Neural cell (in vitro differentiated cells): ENCODE measurements at regions not wholly inside any gene's neighbourhood (a gene's known extent, or its start where the extent isn't known, plus 50 kb on each side); places are given as distances from the start of the nearest gene placed in this dataset.

Source experiments
- H2AFZ ChIP-seq: fragments of 200-600, 300-800 bp; sonication (generic), shearing (Covaris generic); 2 replicates; pipeline ENCODE4 v1.6.0; 2014; ENCODE audit warnings: low read depth, mild to moderate bottlenecking, antibody characterized with exemption, low read length, moderate library complexity
- H3F3A ChIP-seq: fragments of 200-600 bp; shearing (Covaris generic); 2 replicates; pipeline ENCODE4 v1.6.1; 2016; ENCODE audit warnings: mild to moderate bottlenecking, moderate library complexity, mixed read lengths, antibody characterized with exemption, low read length; ENCODE audit not compliant: insufficient read depth, poor library complexity, severe bottlenecking
- H3K27ac ChIP-seq: fragments of 200-600, 300-800 bp; sonication (generic), shearing (Covaris generic); 2 replicates; pipeline ENCODE4 v1.5.1; 2014; ENCODE audit warnings: mild to moderate bottlenecking, low read length, moderate library complexity
- H3K27me3 ChIP-seq: fragments of 300-800, 200-600 bp; sonication (generic), shearing (Covaris generic); 2 replicates; pipeline ENCODE4 v1.6.0; 2014; ENCODE audit warnings: mild to moderate bottlenecking, low read depth, low read length, moderate library complexity; ENCODE audit not compliant: insufficient read depth
- H3K36me3 ChIP-seq: fragments of 300-800, 200-600 bp; sonication (generic), shearing (Covaris generic); 2 replicates; pipeline ENCODE4 v1.5.1; 2014; ENCODE audit warnings: mild to moderate bottlenecking, antibody characterized with exemption, low read length, moderate library complexity; ENCODE audit not compliant: insufficient read depth
- H3K4me2 ChIP-seq: fragments of 300-800, 200-600 bp; sonication (generic), shearing (Covaris generic); 2 replicates; pipeline ENCODE4 v1.6.0; 2014; ENCODE audit warnings: mild to moderate bottlenecking, low read length
- H3K4me3 ChIP-seq: fragments of 300-800, 200-600 bp; sonication (generic), shearing (Covaris generic); 2 replicates; pipeline ENCODE4 v1.5.1; 2014; ENCODE audit warnings: mild to moderate bottlenecking, low read length, moderate library complexity
- H3K79me2 ChIP-seq: fragments of 200-600 bp; shearing (Covaris generic); replicated peaks from 2 replicates; pipeline ENCODE4 v1.6.0; 2014; ENCODE audit warnings: mild to moderate bottlenecking, low read length, moderate library complexity; ENCODE audit not compliant: insufficient read depth
- H3K9ac ChIP-seq: fragments of 300-800, 200-600 bp; sonication (generic), shearing (Covaris generic); 2 replicates; pipeline ENCODE4 v1.6.1; 2016; ENCODE audit warnings: mild to moderate bottlenecking, low read length, mixed read lengths
- H3K9me2 ChIP-seq: fragments of 200-600 bp; shearing (Covaris generic); 2 replicates; pipeline ENCODE4 v1.6.1; 2016; ENCODE audit warnings: mild to moderate bottlenecking, low read length, mixed read lengths; ENCODE audit not compliant: insufficient read depth
- H3K9me3 ChIP-seq: fragments of 200-600, 300-800 bp; sonication (generic), shearing (Covaris generic); 2 replicates; pipeline ENCODE4 v1.6.1; 2016; ENCODE audit warnings: mild to moderate bottlenecking, mixed run types, low read length, moderate library complexity, mixed read lengths
- H4K20me1 ChIP-seq: fragments of 200-600 bp; shearing (Covaris generic); 2 replicates; pipeline ENCODE4 v1.6.1; 2016; ENCODE audit warnings: mild to moderate bottlenecking, mixed run types; ENCODE audit not compliant: insufficient read depth
- CTCF ChIP-seq: fragments of 450-650 bp; IDR thresholded peaks from 2 replicates; pipeline ENCODE4 v1.5.1; 2014; ENCODE audit warnings: antibody characterized with exemption, mild to moderate bottlenecking, moderate library complexity; ENCODE audit not compliant: poor library complexity, severe bottlenecking
- EP300 ChIP-seq: fragments of 450-650 bp; conservative IDR thresholded peaks from 2 replicates; pipeline ENCODE4 v1.6.1; 2014; ENCODE audit warnings: antibody characterized with exemption, mild to moderate bottlenecking, moderate library complexity; ENCODE audit not compliant: poor library complexity, severe bottlenecking
- EZH2 ChIP-seq: fragments of 200-600, 300-800 bp; shearing (Covaris generic), sonication (generic); IDR thresholded peaks from 2 replicates; pipeline ENCODE4 v1.6.1; 2014; ENCODE audit warnings: antibody characterized with exemption, low read length, borderline replicate concordance, mild to moderate bottlenecking; ENCODE audit not compliant: insufficient read depth, poor library complexity, severe bottlenecking
- MXI1 ChIP-seq: fragments of 450-650 bp; conservative IDR thresholded peaks from 2 replicates; pipeline ENCODE4 v1.6.1; 2014; ENCODE audit warnings: antibody characterized with exemption, mild to moderate bottlenecking; ENCODE audit not compliant: poor library complexity, severe bottlenecking
- POLR2AphosphoS5 ChIP-seq: IDR thresholded peaks from 2 replicates; pipeline ENCODE4 v1.6.1; 2012
- RAD21 ChIP-seq: fragments of 450-650 bp; conservative IDR thresholded peaks from 2 replicates; pipeline ENCODE4 v1.6.1; 2014; ENCODE audit warnings: antibody characterized with exemption, mild to moderate bottlenecking, moderate library complexity
- REST ChIP-seq: IDR thresholded peaks from 2 replicates; pipeline ENCODE4 v1.6.1; 2012; ENCODE audit warnings: borderline replicate concordance
- SMC3 ChIP-seq: fragments of 450-650 bp; conservative IDR thresholded peaks from 2 replicates; pipeline ENCODE4 v1.6.1; 2014; ENCODE audit warnings: antibody characterized with exemption, mild to moderate bottlenecking, moderate library complexity; ENCODE audit not compliant: poor library complexity
- TAF1 ChIP-seq: IDR thresholded peaks from 2 replicates; pipeline ENCODE4 v1.6.1; 2012; ENCODE audit warnings: low read depth

GRCh38 chr2:154616659-154617058 lies 81.8 kb upstream of the KCNJ3 start:
- Histone ChIP-seq H3K9ac (no peak overlapping the region), H3K79me2 (no peaks in the 10 kb centered on the region), H3F3A (no peaks in the 10 kb centered on the region), H3K4me2 (no peak overlapping the region), H2AFZ (no peak overlapping the region), H3K27me3 (no peaks in the 10 kb centered on the region), H3K36me3 (no peaks in the 10 kb centered on the region), H3K9me3 (no peaks in the 10 kb centered on the region), H3K27ac (no peak overlapping the region), H3K9me2 (no peaks in the 10 kb centered on the region), H4K20me1 (no peaks in the 10 kb centered on the region), H3K4me3 (no peak overlapping the region)
- TF ChIP-seq REST (no peak), EZH2 (no peak), MXI1 (no peak), POLR2AphosphoS5 (no peak), CTCF (no peak), EP300 (no peak), RAD21 (no peak), TAF1 (no peak), SMC3 (no peak)

- Histone ChIP-seq H3K36me3 (no peaks in the 10 kb centered on the region), H3K9me3 (no peaks in the 10 kb centered on the region), H3K4me3 (no peak overlapping the region), H3K27ac (no peak overlapping the region), H3K9ac (no peak overlapping the region), H3K9me2 (no peaks in the 10 kb centered on the region), H2AFZ (no peak overlapping the region), H3K4me2 (no peak overlapping the region), H3F3A (no peaks in the 10 kb centered on the region), H4K20me1 (no peaks in the 10 kb centered on the region), H3K79me2 (no peaks in the 10 kb centered on the region), H3K27me3 (no peaks in the 10 kb centered on the region)
- TF ChIP-seq CTCF (no peak), REST (no peak), RAD21 (no peak)
These were observed 78.0 kb upstream of the KCNJ3 start for GRCh38 chr2:154620471-154620870.
